ENCODE measurements at regions not wholly inside any gene's neighbourhood (a gene's known extent, or its start where the extent isn't known, plus 50 kb on each side); places are given as distances from the start of the nearest gene placed in this dataset.
"Not testable (repeated sequence)": the region's sequence is repeated elsewhere in the genome, so short reads cannot be mapped to it uniquely, and the experiment has no call there.

DNA sequence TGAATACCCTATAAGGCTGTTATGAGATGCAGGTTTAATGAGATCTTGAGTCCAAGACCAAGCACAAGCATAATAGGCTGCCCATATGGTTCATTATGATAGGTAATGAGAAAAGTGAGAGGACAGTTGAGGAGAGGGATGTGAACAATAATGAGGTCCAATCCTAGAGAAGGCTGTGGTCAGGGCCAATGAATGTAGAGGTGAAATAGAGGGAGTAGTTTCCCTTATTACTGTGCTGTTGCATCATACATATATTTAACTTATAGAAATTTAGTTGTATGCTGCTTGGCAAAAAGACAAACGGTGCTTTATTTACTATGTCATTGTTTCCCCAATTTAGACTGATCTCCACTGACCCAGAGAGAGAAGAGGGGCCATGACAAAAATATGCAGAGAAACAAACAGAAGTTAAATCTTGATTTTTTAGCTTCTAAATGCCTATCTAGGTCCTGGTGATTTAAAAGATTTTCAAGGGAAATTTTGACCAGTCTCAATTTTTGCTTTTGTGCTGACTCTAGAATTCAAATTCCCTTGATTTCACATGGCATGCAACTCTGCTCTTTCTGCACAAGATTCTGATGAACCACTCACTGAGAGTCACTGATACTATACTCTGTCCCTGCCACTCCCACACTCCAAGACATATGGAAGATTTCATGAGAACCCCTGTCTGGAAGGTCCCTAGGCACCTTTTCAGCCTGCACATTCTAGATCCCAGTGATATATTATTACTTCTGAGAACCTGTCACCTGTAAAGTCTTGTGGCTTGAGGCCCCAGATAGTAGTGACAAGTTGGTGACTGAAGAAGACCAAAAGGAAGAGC, 159.7 kb downstream of the VSIG4 start:
- DNase-seq, result no peak

GRCh38 chrX:65878456-65878855, 161.4 kb downstream of the VSIG4 start:
- no peak for DNase-seq

DNA sequence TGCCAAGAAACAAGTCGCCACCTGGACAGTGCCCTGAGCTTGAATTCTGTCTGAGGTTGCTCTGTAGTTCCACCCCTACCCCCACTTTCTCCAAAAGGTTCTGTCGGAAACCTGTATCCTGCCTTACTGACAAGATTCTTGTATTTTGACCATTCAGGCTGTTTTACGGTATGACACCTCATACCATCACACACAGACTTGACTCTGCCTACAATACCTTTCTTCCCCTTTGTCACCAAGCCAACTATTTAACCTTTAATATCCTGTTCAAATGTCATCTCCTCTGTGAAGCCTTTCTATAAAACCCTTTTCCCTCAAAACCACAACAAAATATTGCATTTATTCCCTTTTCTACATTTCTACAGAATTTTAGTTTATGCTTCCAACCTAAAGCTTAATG, 161.9 kb downstream of the VSIG4 start:
- DNase-seq, result no peak

GRCh38 chrX:65875614-65876013, 164.3 kb downstream of the VSIG4 start:
- DNase-seq, result not testable (repeated sequence)

DNA sequence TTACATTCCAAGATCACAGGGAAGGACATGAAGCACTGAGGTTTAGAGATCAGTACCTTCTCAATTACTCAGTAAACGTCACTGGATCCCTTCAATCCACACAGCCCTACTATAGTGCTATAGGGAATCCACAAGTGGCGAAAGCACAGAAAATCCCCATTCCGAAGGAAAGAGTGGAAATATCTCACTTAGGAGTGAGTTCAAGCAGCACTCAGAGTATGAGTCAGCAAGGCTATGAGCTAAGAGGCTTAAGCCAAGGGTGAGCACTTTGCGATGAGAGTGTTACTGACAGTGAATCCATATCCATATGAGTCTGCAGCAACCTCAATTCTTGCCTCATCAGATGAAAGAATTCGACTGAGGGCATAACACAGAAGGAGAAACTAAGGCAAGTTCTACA, 165.1 kb downstream of the VSIG4 start:
- DNase-seq, result no peak

GRCh38 chrX:65874110-65874509, 165.8 kb downstream of the VSIG4 start:
- DNase-seq, result no peak

DNA sequence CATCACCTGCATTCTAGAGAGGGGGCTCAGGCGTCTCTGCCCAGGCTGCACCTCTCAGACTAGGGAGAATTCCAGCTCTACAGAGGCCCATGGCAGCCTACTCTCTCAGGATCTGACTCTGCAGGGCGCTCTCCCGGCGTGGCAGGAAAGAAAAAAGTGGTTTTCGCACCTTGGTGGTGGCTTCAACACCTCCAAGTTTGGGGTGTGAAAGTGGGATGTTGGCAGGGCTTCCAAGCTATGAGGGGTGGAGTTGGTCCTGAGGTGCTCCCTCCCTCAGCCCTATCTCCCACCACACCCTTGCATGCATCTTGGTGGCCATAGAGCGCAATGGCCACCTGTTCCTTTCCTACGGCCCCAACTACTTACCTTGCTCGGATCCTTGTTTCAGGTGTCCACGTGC, 166.5 kb downstream of the VSIG4 start:
- DNase-seq, result no peak

GRCh38 chrX:65871671-65872311, 168.1 kb downstream of the VSIG4 start:
- no peak for DNase-seq

DNA sequence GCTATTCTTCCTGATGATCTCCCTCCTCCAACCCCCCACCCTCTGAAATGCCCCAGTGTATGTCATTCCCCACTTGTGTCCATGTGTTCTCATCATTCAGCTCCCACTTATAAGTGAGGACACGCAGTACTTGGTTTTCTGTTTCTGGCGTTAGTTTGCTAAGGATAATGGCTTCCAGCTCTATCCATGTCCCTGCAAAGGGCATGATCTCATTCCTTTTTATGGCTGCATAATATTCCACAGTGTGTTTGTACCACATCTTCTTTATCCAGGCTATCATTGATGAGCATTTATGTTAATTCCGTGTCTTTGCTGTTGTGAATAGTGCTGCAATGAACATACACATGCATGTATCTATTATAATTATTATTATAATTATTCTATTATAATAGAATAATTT, 169.3 kb downstream of the VSIG4 start:
- DNase-seq, result not testable (repeated sequence)

- DNase-seq, result no peak
Observed at GRCh38 chrX:65866773-65867172, 173.1 kb downstream of the VSIG4 start.

GRCh38 chrX:65866146-65866545, 173.7 kb downstream of the VSIG4 start:
- DNase-seq, result no peak

DNA sequence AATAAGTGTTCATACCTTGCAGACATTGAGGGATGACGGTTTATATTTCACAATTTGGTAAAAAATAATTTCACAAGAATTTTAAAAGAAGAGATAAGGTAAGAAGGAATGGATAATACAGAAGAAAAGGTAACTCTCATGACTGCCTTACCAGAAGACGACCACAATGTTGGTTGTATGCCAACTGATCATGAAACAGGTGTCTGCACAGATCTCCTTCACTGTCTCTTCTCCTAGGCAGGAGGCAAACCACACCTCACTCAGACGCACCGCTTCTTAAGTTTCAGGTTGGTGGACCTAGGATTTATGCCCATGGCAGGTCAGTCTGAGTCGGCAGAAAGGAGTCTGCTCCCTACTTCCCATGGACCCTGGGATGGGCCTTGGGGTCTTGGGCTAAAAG, 177.2 kb downstream of the VSIG4 start:
- no peak for DNase-seq

DNA sequence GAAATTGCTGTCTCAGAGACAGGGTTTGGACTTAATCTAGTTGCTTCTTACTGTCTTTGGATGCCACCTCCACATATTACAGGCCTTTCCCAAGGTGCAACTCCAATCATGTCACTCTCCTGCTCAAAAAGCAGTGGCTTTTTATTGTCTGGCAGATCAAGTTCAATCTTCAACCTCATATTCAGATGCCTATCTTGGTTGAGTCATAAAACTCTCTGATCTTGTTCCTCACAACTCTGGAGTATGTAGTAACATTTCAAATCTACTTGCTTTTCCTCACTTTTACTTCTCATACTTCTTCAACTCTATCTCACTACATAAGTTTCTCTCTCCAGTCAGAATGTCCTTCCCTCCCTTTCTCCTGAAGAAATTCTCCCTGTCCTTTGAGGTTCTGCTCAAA, 180.6 kb downstream of the VSIG4 start:
- DNase-seq, result no peak

DNA sequence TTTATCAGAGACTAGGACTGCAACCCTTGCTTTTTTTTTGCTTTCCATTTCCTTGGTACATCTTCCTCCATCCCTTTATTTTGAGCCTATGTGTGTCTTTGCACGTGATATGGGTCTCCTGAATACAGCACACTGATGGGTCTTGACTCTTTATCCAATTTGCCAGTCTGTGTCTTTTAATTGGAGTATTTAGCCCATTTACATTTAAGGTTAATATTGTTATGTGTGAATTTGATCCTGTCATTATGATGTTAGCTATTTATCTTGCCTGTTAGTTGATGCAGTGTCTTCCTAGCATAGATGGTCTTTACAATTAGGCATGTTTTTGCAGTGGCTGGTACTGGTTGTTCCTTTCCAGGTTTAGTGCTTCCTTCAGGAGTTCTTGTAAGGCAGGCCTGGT, 185.4 kb downstream of the VSIG4 start:
- not testable (repeated sequence) for DNase-seq

GRCh38 chrX:65851306-65851705, 183.9 kb downstream of the MSN start:
- DNase-seq, result not testable (repeated sequence)

DNA sequence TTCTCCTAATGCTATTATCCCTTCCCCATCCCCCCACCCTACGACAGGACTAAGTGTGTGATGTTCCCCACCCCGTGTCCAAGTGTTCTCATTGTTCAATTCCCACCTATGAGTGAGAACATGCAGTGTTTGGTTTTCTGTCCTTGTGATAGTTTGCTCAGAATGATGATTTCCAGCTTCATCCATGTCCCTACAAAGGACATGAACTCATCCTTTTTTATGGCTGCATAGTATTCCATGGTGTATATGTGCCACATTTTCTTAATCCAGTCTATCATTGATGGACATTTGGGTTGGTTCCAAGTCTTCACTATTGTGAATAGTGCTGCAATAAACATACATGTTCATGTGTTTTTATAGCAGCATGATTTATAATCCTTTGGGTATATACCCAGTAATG, 183.4 kb downstream of the MSN start:
- DNase-seq, result not testable (repeated sequence)

DNA sequence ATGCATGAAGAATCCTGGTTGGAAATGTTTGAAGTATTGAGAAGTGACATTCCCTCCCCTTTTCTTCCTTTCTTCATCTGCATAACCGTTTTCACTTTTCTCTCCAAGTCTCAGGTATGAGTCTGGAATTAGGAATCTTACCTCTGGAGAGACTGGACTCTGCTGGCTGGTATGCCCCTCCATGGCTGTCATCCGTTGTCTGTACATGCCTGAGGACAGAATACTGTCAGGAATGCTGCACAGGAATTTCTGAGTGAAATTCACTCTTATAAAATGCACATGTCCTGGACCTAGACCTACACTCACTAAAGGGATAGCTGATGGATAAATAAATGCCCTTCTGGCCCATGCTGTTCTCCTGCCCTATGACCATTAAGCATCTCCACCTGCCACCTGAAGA, 179.5 kb downstream of the MSN start:
- DNase-seq, result no peak

- no peak for DNase-seq
Observed at GRCh38 chrX:65841263-65841662, 173.8 kb downstream of the MSN start.

DNA sequence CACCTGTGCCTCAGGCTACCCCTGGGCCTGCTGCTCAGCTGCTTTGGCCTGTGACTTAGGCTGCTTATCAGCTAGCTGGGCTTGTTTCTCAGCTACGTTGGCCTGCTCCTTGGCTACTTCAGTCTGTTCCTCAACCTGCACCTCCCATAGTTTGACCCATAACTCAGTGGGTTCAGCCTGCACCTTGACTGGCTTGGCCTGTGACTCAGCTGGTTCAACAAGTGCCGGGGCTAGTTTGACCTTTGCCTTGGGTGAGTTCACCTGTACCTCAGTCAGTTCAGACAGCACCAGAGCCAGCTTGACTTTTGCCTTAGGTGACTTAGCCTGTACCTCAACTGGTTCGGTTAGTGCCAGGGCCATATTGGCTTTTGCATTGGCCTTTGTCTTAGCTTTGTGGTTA, 171.2 kb downstream of the MSN start:
- DNase-seq, result no peak

DNA sequence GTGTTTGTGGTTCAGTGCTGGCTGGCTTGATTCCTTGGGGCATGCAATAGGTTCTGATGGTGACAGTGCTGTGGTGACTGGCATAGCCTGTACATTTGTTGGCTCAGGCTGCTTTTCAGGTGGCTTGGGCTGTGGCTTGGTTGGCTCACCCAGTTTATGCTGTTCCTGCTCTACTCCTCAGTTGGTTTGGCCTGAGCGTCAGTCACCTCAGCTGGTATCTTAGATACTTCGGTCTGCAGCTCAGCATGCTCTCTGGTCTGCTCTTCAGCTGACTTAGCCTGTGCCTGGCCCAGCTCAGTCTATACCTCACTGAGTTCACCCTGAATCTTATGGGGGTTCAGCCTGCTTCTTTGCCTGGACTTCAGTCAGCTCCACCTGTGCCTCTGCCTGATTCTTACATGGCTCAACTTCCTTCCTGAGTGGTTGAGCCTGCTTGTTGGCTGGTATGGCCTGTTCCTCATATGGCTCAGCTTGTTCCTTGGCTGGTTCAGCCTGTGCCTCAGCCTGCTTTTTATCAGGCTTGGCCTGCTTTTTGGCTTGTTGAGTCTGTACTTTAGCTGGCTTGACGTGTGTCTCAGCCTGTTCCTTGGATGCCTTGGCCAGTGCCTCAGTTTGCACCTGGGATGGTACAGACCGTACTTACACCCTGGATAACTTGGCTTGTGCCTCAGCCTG, 170.6 kb downstream of the MSN start:
- DNase-seq, result no peak

GRCh38 chrX:65831268-65831667, 163.8 kb downstream of the MSN start:
- no peak for DNase-seq

- DNase-seq, result no peak
Observed at GRCh38 chrX:65828599-65828998, 161.1 kb downstream of the MSN start.

- not testable (repeated sequence) for DNase-seq
Observed at GRCh38 chrX:65825226-65825625, 157.8 kb downstream of the MSN start.

All from effector CD8-positive, alpha-beta T cell (primary cell).